ENCODE measurements at regions not wholly inside any gene's neighbourhood (a gene's known extent, or its start where the extent isn't known, plus 50 kb on each side); places are given as distances from the start of the nearest gene placed in this dataset.

- TF ChIP-seq, protein P1, sequence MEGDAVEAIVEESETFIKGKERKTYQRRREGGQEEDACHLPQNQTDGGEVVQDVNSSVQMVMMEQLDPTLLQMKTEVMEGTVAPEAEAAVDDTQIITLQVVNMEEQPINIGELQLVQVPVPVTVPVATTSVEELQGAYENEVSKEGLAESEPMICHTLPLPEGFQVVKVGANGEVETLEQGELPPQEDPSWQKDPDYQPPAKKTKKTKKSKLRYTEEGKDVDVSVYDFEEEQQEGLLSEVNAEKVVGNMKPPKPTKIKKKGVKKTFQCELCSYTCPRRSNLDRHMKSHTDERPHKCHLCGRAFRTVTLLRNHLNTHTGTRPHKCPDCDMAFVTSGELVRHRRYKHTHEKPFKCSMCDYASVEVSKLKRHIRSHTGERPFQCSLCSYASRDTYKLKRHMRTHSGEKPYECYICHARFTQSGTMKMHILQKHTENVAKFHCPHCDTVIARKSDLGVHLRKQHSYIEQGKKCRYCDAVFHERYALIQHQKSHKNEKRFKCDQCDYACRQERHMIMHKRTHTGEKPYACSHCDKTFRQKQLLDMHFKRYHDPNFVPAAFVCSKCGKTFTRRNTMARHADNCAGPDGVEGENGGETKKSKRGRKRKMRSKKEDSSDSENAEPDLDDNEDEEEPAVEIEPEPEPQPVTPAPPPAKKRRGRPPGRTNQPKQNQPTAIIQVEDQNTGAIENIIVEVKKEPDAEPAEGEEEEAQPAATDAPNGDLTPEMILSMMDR (IDR thresholded peaks at IDR 0.05; ENCODE audit: low read depth, low read length) = peak; percentile 15
- TF ChIP-seq MYC (IDR thresholded peaks at IDR 0.05; ENCODE audit: low read depth, low read length) = no peak
Measured at GRCh38 chr6:126628125-126628524, 288.2 kb downstream of the CENPW start.

Data from NB4 (cell line).